ENCODE measurements at regions not wholly inside any gene's neighbourhood (a gene's known extent, or its start where the extent isn't known, plus 50 kb on each side); places are given as distances from the start of the nearest gene placed in this dataset.

DNA sequence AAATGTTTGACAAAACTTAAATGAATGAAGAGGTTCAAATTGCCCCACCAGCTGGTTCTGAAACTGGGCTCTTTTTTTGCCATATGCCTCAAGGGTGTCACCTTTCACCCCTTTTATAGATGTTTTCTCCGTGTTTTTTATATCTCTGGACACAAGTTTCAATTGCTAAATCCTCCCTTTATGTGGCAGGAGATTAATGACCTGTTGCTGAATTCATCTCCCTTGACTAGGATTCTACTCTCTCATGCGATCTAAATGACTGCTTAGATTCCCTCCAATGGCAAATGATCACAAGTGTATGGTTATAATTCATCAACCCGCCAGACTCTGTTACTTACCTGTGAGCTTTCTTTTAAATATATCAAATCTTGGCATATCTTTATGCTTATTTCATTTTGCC is 677.0 kb upstream of the POT1 start:
- no peak overlapping the region for H3K4me3 ChIP-seq
- H3K4me1 ChIP-seq = no peaks in the 10 kb centered on the region
- H3K9me3 ChIP-seq (replicated peaks) = no peaks in the 10 kb centered on the region
- no peak overlapping the region for H3K27ac ChIP-seq
- no peaks in the 10 kb centered on the region for H3K27me3 ChIP-seq
- no peaks in the 10 kb centered on the region for H3K36me3 ChIP-seq
- DNase-seq = no peak

GRCh38 chr7:125605241-125605640 is 675.6 kb upstream of the POT1 start:
- DNase-seq = no peak
- Histone ChIP-seq H3K4me3 (no peak overlapping the region), H3K36me3 (no peaks in the 10 kb centered on the region), H3K27me3 (no peaks in the 10 kb centered on the region), H3K9me3 (replicated peaks) (no peaks in the 10 kb centered on the region), H3K27ac (no peak overlapping the region), H3K4me1 (no peaks in the 10 kb centered on the region)

DNA sequence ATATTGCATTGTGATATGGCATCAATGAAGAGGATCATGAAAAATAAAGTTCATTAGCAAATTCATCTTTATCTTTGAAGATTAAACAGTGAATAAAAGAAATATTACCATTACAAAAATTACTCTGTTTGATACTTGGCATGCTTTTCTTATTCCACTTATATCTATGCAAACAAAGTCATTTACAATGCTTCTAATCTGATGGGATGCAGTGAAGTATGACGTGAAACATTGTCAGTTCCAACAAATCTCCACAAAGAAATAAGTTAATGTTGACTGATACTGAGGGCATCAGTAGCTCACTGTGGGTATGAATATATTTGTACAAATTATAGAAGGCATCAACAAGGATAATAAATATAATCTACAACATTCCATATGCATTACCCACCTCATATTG is 672.8 kb upstream of the POT1 start:
- Histone ChIP-seq H3K27ac (no peak overlapping the region), H3K4me1 (no peaks in the 10 kb centered on the region), H3K9me3 (replicated peaks) (no peaks in the 10 kb centered on the region), H3K36me3 (no peaks in the 10 kb centered on the region), H3K27me3 (no peaks in the 10 kb centered on the region), H3K4me3 (no peak overlapping the region)
- DNase-seq = no peak

DNA sequence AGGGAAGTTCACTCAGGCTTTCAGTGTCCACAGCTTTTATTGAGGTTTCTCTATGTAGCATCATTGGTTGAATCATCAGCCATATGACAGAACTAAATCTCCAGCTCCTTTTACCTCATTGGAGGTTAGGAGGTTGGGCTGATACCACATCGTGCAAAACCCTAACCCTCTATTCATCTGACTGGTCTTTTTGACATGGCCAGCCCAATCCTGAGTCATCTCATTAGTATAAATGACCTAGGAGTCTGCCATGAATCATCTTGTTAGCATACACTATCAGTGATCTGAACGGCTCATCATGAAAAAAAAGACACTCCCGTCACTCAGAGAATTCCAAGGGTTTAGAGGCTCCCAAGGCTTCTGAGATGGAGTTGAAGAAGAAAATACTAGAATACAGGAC is 669.8 kb upstream of the POT1 start:
- Histone ChIP-seq H3K27ac (no peak overlapping the region), H3K9me3 (replicated peaks) (no peaks in the 10 kb centered on the region), H3K4me1 (no peaks in the 10 kb centered on the region), H3K4me3 (no peak overlapping the region), H3K36me3 (no peaks in the 10 kb centered on the region), H3K27me3 (no peaks in the 10 kb centered on the region)
- DNase-seq = no peak

DNA sequence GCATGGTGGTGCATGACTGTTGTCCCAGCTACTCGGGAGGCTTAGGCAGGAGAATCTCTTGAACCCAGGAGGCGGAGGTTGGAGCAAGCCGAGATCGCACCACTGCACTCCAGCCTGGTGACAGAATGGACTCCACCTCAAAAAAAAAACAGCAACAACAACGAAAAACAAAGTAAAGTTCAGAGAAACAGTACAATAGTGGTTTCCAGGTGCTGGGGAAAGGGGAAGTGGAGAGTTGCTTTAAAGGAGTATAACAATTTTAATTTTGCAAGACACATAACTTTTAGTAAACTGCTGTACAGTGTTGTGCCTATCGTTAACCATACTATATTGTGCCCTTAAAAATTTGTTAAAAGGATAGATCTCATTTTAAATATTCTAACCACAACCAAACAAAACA is 662.7 kb upstream of the POT1 start:
- DNase-seq = no peak
- Histone ChIP-seq H3K9me3 (replicated peaks) (no peaks in the 10 kb centered on the region), H3K36me3 (no peaks in the 10 kb centered on the region), H3K4me1 (no peaks in the 10 kb centered on the region), H3K27ac (no peak overlapping the region), H3K27me3 (no peaks in the 10 kb centered on the region), H3K4me3 (no peak overlapping the region)

GRCh38 chr7:125573126-125573525 is 643.5 kb upstream of the POT1 start:
- no peak overlapping the region for H3K27ac ChIP-seq
- no peaks in the 10 kb centered on the region for H3K9me3 ChIP-seq (replicated peaks)
- H3K4me3 ChIP-seq = no peak overlapping the region
- no peaks in the 10 kb centered on the region for H3K36me3 ChIP-seq
- no peak for DNase-seq
- H3K27me3 ChIP-seq = no peaks in the 10 kb centered on the region
- no peaks in the 10 kb centered on the region for H3K4me1 ChIP-seq

DNA sequence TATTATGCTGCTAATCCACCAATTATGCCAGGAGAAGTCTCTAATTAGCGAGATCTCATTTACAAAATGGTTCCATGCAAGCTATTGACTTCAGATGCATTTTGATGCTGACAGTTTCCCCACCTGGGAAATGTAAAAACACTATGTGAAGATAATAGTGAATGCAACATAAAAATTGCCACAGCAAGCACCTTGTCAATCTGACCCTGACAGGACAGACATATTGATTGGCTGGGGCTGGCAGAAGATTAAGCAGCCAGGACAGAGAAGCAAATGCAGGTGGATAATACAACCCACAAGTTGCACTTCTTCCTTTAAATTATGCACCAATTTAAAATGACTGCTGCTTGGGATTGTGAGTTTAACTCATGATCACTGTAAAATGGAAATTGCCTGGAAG is 642.8 kb upstream of the POT1 start:
- DNase-seq = no peak
- no peaks in the 10 kb centered on the region for H3K36me3 ChIP-seq
- no peak overlapping the region for H3K27ac ChIP-seq
- no peaks in the 10 kb centered on the region for H3K9me3 ChIP-seq (replicated peaks)
- H3K4me3 ChIP-seq = no peak overlapping the region
- no peaks in the 10 kb centered on the region for H3K27me3 ChIP-seq
- no peaks in the 10 kb centered on the region for H3K4me1 ChIP-seq

DNA sequence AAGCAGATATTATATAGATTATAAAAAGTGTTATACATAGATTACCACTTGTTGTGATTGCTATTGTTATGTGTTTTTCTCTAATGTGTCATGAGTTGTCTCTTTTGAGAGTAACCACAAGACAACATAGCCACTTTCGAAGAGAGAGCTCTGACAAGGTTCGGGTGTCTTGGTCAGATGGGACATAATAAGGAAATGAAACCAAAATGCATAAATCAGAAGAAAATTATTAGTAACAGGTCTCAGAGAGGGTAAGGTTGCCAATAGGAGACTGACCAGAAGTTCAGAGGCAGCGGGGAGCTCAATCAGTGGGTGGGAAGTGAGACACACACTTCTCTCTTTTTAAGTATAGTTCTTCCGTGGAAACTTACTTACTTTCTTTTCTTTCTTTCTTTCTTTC is 639.2 kb upstream of the POT1 start:
- Histone ChIP-seq H3K27me3 (no peaks in the 10 kb centered on the region), H3K36me3 (no peaks in the 10 kb centered on the region), H3K4me3 (no peak overlapping the region), H3K4me1 (peaks cover 2% of the 10 kb centered on the region; the same call in 1 of the 2 replicates), H3K9me3 (replicated peaks) (no peaks in the 10 kb centered on the region), H3K27ac (no peak overlapping the region)
- no peak for DNase-seq

GRCh38 chr7:125567686-125568085 is 638.1 kb upstream of the POT1 start:
- peaks cover 2% of the 10 kb centered on the region; the same call in 1 of the 2 replicates for H3K4me1 ChIP-seq
- no peaks in the 10 kb centered on the region for H3K9me3 ChIP-seq (replicated peaks)
- no peak overlapping the region for H3K4me3 ChIP-seq
- DNase-seq = peak in 1 of 2 experiments; percentile 30
- H3K27me3 ChIP-seq = no peaks in the 10 kb centered on the region
- no peak overlapping the region; the same call in 1 of the 2 replicates for H3K27ac ChIP-seq
- no peaks in the 10 kb centered on the region for H3K36me3 ChIP-seq

- no peaks in the 10 kb centered on the region for H3K9me3 ChIP-seq (replicated peaks)
- peak; percentile 91 to 95 for DNase-seq
- H3K27me3 ChIP-seq = no peaks in the 10 kb centered on the region
Observed at GRCh38 chr7:125563964-125564529, 634.4 kb upstream of the POT1 start.

DNA sequence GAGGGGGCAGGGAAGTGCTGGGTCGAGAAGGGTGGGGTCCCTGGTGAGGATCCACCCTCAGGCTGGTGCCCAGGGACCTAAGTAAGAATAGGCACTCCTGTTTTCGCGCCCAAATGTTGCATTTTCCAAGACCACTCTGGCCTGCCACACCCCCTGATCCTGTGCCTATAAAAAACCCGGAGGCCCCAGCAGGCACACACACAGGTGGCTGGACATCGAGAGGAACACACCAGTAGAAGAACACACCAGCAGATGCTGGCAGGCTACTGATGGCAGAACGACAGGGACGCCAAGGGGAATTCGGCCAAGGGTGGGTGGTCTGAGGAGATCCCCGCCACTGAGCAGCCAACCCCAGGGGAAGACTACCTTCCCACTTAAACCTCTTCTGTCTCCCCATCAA is 633.9 kb upstream of the POT1 start:
- Histone ChIP-seq H3K9me3 (replicated peaks) (no peaks in the 10 kb centered on the region), H3K4me1 (peaks cover 15% of the 10 kb centered on the region), H3K36me3 (no peaks in the 10 kb centered on the region), H3K27me3 (no peaks in the 10 kb centered on the region), H3K4me3 (peak overlapping the region; percentile 56), H3K27ac (peak overlapping the region; percentile 71)
- peak; percentile 87 for DNase-seq

More at GRCh38 chr7:125563964-125564529, 634.4 kb upstream of the POT1 start:
- Histone ChIP-seq H3K4me1 (peaks cover 15% of the 10 kb centered on the region), H3K4me3 (peak overlapping the region; percentile 56), H3K27ac (peak overlapping the region; percentile 71), H3K36me3 (no peaks in the 10 kb centered on the region)

DNA sequence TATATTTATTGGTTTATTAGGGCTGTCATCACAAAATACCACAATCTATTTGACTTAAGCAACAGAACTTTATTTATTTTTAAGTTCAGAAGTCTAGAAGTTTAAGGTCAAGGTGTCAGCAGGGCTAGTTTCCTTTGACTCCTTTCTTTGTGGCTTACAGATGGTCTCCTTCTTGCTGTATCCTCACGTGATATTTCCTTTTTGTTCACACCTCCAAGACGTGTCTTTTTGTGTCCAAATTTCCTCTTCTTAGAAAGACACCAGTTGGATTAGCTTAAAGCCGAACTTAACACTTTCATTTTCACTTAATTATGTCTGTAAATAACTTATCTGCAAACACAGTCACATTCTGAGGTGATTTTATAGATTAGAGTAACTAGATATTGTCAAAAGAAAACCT is 631.4 kb upstream of the POT1 start:
- Histone ChIP-seq H3K4me1 (peaks cover 15% of the 10 kb centered on the region), H3K36me3 (no peaks in the 10 kb centered on the region), H3K27ac (no peak overlapping the region), H3K27me3 (no peaks in the 10 kb centered on the region), H3K4me3 (no peak overlapping the region), H3K9me3 (replicated peaks) (no peaks in the 10 kb centered on the region)
- no peak for DNase-seq

- no peaks in the 10 kb centered on the region for H3K27me3 ChIP-seq
- DNase-seq = peak; percentile 20 to 67
- no peaks in the 10 kb centered on the region for H3K9me3 ChIP-seq (replicated peaks)
- H3K27ac ChIP-seq = peak overlapping the region; percentile 22; the same call in 1 of the 2 replicates
- no peak overlapping the region for H3K4me3 ChIP-seq
- H3K36me3 ChIP-seq = no peaks in the 10 kb centered on the region
- peaks cover 13% of the 10 kb centered on the region for H3K4me1 ChIP-seq
Observed at GRCh38 chr7:125559921-125560320, 630.3 kb upstream of the POT1 start.

DNA sequence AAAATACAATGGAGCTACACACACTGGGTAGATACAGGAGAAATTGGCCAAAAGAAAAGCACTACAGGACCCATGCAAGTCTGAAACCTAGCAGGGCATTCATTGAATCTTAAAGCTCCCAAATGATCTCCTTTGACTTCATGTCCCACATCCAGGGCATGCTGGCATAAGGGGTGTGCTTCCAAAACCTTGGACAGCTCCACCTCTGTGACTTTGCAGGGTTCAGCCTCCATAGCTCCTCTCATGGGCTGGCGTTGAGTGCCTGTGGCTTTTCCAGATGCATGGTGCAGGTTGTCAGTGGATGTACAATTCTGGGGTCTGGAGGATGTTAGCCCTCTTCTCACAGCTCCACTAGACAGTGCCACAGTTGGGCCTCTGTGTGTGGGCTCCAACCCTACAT is 626.3 kb upstream of the POT1 start:
- Histone ChIP-seq H3K27me3 (no peaks in the 10 kb centered on the region), H3K4me1 (peaks cover 13% of the 10 kb centered on the region), H3K36me3 (no peaks in the 10 kb centered on the region), H3K4me3 (no peak overlapping the region), H3K27ac (no peak overlapping the region), H3K9me3 (replicated peaks) (no peaks in the 10 kb centered on the region)
- DNase-seq = peak in 1 of 2 experiments; percentile 45

DNA sequence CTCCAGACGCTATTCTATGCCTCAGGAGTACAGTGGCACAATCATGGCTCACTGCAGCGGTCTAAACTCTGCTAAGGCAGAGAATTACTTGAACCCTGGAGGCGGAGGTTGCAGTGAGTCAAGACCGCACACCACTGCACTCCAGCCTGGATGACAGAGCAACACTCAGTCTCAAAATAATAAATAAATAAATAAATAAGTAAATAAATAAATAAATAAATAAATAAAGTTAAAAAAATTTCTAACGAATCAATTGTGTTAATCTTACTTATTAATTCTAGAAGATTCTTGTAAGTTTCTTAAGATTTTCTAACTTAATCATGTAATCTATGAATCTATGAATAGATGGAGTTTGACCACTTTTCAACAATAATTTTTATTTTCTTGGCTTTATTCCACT is 621.4 kb upstream of the POT1 start:
- Histone ChIP-seq H3K4me1 (no peaks in the 10 kb centered on the region), H3K36me3 (no peaks in the 10 kb centered on the region), H3K4me3 (no peak overlapping the region), H3K27ac (no peak overlapping the region), H3K9me3 (replicated peaks) (no peaks in the 10 kb centered on the region), H3K27me3 (no peaks in the 10 kb centered on the region)
- no peak for DNase-seq

GRCh38 chr7:125547505-125547904 is 617.9 kb upstream of the POT1 start:
- DNase-seq = peak in 1 of 2 experiments; percentile 28
- no peaks in the 10 kb centered on the region for H3K4me1 ChIP-seq
- no peak overlapping the region for H3K27ac ChIP-seq
- H3K4me3 ChIP-seq = no peak overlapping the region
- no peaks in the 10 kb centered on the region for H3K36me3 ChIP-seq
- H3K27me3 ChIP-seq = no peaks in the 10 kb centered on the region
- no peaks in the 10 kb centered on the region for H3K9me3 ChIP-seq (replicated peaks)
